K562 (cell line): ENCODE measurements at regions not wholly inside any gene's neighbourhood (a gene's known extent, or its start where the extent isn't known, plus 50 kb on each side); places are given as distances from the start of the nearest gene placed in this dataset.

Experiments used
- ATAC-seq: fragments of 200-7000 bp; cut with Tn5 transposase; 3 replicates; pipeline ENCODE4 v1.9.1; 2020; ENCODE audit warnings: moderate library complexity
- BruUV-seq: library from RNA; stranded (reverse); fragments of 400-500 nt; replicated peaks from 2 replicates; lab custom pipeline; 2021; lab: Mats Ljungman, UMichigan
- CTCF ChIA-PET: fragments of 300-600 bp; formaldehyde crosslinking; extraction: SDS; loops from one replicate; lab custom pipeline; 2021; ENCODE audit warnings: low intra/inter-chr PET ratio; lab: Yijun Ruan, JAX
- POLR2A ChIA-PET: fragments of 300-600, 350-650 bp; sonication (Branson Sonifier 250); formaldehyde crosslinking; extraction: SDS; loops from one replicate; lab custom pipeline; 2021; ENCODE audit warnings: antibody characterized with exemption, inconsistent platforms; lab: Yijun Ruan, JAX
- DNase-seq, 4 experiments: peaks; one replicate each; pipeline versions ENCODE4 v3.0.0 to v3.0.0-alpha.2; 2011 to 2018; ENCODE audit warnings: low spot score in 3 of 4, mixed read lengths in 3 of 4; ENCODE audit errors: extremely low read depth in 1 of 4
- FAIRE-seq: peaks from 2 replicates; lab custom pipeline; 2011; peaks lifted over from hg19 to GRCh38; lab: Jason Lieb, UNC
- H2AFZ ChIP-seq: 2 replicates; pipeline ENCODE4 v1.6.0; 2011; ENCODE audit warnings: low read depth, low read length, control low read depth, inconsistent platforms
- H3K27ac ChIP-seq: fragments of 200-600 bp; 3 replicates; pipeline ENCODE4 v1.8.0; 2011; ENCODE audit warnings: low read depth, mild to moderate bottlenecking, control low read depth, inconsistent platforms, low read length, moderate library complexity, mixed read lengths; ENCODE audit errors: extremely low read depth
- H3K27me3 ChIP-seq, 2 experiments: fragments of 300-600 bp in 1 of 2; 2 replicates in 1 of 2; 3 replicates in 1 of 2; pipeline versions ENCODE4 v1.6.0 to v1.8.0; 2011; ENCODE audit warnings: inconsistent platforms in 2 of 2, low read length in 2 of 2, mild to moderate bottlenecking in 1 of 2, mixed read lengths in 1 of 2, moderate library complexity in 1 of 2; ENCODE audit not compliant: control insufficient read depth in 2 of 2, insufficient read depth in 2 of 2
- H3K36me3 ChIP-seq: fragments of 300-600 bp; 3 replicates; pipeline ENCODE4 v1.8.0; 2011; ENCODE audit warnings: mild to moderate bottlenecking, low read length, inconsistent platforms; ENCODE audit not compliant: control insufficient read depth, insufficient read depth
- H3K4me1 ChIP-seq, 2 experiments: fragments of 200-600 bp in 1 of 2; replicated peaks in 1 of 2; 2 replicates in 1 of 2; 3 replicates in 1 of 2; pipeline versions ENCODE4 v1.5.1 to v1.8.0; 2011; ENCODE audit warnings: inconsistent platforms in 2 of 2, low read length in 2 of 2, mild to moderate bottlenecking in 1 of 2, mixed read lengths in 1 of 2, moderate library complexity in 1 of 2; ENCODE audit not compliant: control insufficient read depth in 2 of 2, insufficient read depth in 2 of 2
- H3K4me2 ChIP-seq: 2 replicates; pipeline ENCODE4 v1.6.1; 2011; ENCODE audit warnings: low read length, control low read depth, inconsistent platforms, mixed read lengths; ENCODE audit not compliant: insufficient read depth
- H3K4me3 ChIP-seq: fragments of 200-600 bp; sonication (generic), shearing (Covaris generic); 2 replicates; pipeline ENCODE4 v1.5.1; 2016; ENCODE audit warnings: control low read depth, inconsistent platforms
- H3K79me2 ChIP-seq: fragments of 200-600 bp; 3 replicates; pipeline ENCODE4 v1.8.0; 2011; ENCODE audit warnings: low read length, inconsistent platforms; ENCODE audit not compliant: control insufficient read depth, insufficient read depth
- H3K9ac ChIP-seq, 2 experiments: 2 replicates each; pipeline versions ENCODE4 v1.6.0 to v1.6.1; 2011; ENCODE audit warnings: low read depth in 2 of 2, low read length in 2 of 2, control low read depth in 1 of 2, inconsistent platforms in 1 of 2, mild to moderate bottlenecking in 1 of 2, mixed read lengths in 1 of 2; ENCODE audit not compliant: insufficient read depth in 1 of 2
- H3K9me1 ChIP-seq: one replicate; pipeline ENCODE4 v1.6.0; 2011; ENCODE audit warnings: inconsistent platforms, mild to moderate bottlenecking, low read length, moderate library complexity; ENCODE audit not compliant: control insufficient read depth, insufficient read depth
- H3K9me3 ChIP-seq: replicated peaks from 2 replicates; pipeline ENCODE4 v1.5.1; 2011; ENCODE audit warnings: low read depth, low read length, inconsistent platforms; ENCODE audit not compliant: control insufficient read depth, insufficient read depth
- H4K20me1 ChIP-seq: replicated peaks from 2 replicates; pipeline ENCODE4 v1.6.1; 2011; ENCODE audit warnings: low read length, inconsistent platforms, mixed read lengths; ENCODE audit not compliant: control insufficient read depth, insufficient read depth
- CREM ChIP-seq: IDR thresholded peaks from 2 replicates; pipeline ENCODE4 v1.6.1; 2014; ENCODE audit warnings: antibody characterized with exemption, low read depth
- RBM34 ChIP-seq: fragments of 200-400 bp; formaldehyde crosslinking; IDR thresholded peaks from 2 replicates; pipeline ENCODE4 v1.6.1; 2018; ENCODE audit warnings: low read length, borderline replicate concordance; ENCODE audit not compliant: insufficient read depth
- TCF7 ChIP-seq: sonication (generic); IDR thresholded peaks from 2 replicates; pipeline ENCODE4 v1.6.1; 2016; ENCODE audit warnings: antibody characterized with exemption, borderline replicate concordance
- ZNF133 ChIP-seq: fragments of 250-450 bp; sonication (Bioruptor Pico); IDR thresholded peaks from 2 replicates; pipeline ENCODE4 v1.4.0; 2020; ENCODE audit warnings: mild to moderate bottlenecking
- ZNF197 ChIP-seq: fragments of 200-800 bp; sonication (Bioruptor generic); IDR thresholded peaks from 2 replicates; pipeline ENCODE4 v1.6.1; 2016; ENCODE audit warnings: low read depth, missing genetic modification characterization, missing compliant biosample characterization
- ZNF707 ChIP-seq: fragments of 250-450 bp; sonication (Bioruptor Pico); conservative IDR thresholded peaks from 2 replicates; pipeline ENCODE4 v1.8.0; 2022; ENCODE audit warnings: inconsistent platforms, mild to moderate bottlenecking, moderate library complexity
- ZSCAN32 ChIP-seq: fragments of 450-650 bp; formaldehyde crosslinking; IDR thresholded peaks from 2 replicates; pipeline ENCODE4 v1.4.0; 2020; ENCODE audit warnings: mild to moderate bottlenecking, moderate library complexity
- WGBS: fragments of 100-300 bp; shearing (Covaris generic); methylation state at CpG from one replicate; pipeline ENCODE4 v1.1.6; 2016; ENCODE audit warnings: low coverage, mixed read lengths; ENCODE audit not compliant: insufficient coverage; ENCODE audit errors: missing lambda C conversion rate; 5-methylcytosine and 5-hydroxymethylcytosine counted together
- in situ Hi-C: fragments of 300-500 bp; cut with MboI; formaldehyde crosslinking; loops from 4 replicates; pipeline ENCODE4 v1.15.0; 2018; ENCODE audit warnings: inconsistent platforms, mixed read lengths
- intact Hi-C: fragments of 100-400 bp; cut with micrococcal nuclease; formaldehyde crosslinking; loops from 2 replicates; pipeline ENCODE4 v1.14.2; 2022
- TF ChIP-seq, protein P1 (sequence below): fragments of 250-450 bp; sonication (Bioruptor Pico); IDR thresholded peaks from 2 replicates; pipeline ENCODE4 v1.5.0; 2020; ENCODE audit warnings: mild to moderate bottlenecking, borderline replicate concordance
- TF ChIP-seq, protein P2 (sequence below), 2 experiments: fragments of 200-800 bp in 1 of 2; sonication (Bioruptor generic) in 1 of 2; sonication (generic) in 1 of 2; formaldehyde crosslinking in 1 of 2; IDR thresholded peaks in 1 of 2; conservative IDR thresholded peaks in 1 of 2; 2 replicates each; pipeline versions ENCODE4 v1.5.0 to v1.6.1; 2016 to 2020; ENCODE audit warnings: missing compliant biosample characterization in 1 of 2, missing genetic modification characterization in 1 of 2, missing genetic modification reagents in 1 of 2
- TF ChIP-seq, protein P3 (sequence below), 2 experiments: fragments of 450-650 bp in 1 of 2; sonication (generic) in 1 of 2; formaldehyde crosslinking in 1 of 2; IDR thresholded peaks; 2 replicates each; pipeline versions ENCODE4 v1.7.1 to v1.9.0; 2016 to 2022; ENCODE audit warnings: inconsistent platforms in 1 of 2, mild to moderate bottlenecking in 1 of 2, missing genetic modification reagents in 1 of 2

DNA sequence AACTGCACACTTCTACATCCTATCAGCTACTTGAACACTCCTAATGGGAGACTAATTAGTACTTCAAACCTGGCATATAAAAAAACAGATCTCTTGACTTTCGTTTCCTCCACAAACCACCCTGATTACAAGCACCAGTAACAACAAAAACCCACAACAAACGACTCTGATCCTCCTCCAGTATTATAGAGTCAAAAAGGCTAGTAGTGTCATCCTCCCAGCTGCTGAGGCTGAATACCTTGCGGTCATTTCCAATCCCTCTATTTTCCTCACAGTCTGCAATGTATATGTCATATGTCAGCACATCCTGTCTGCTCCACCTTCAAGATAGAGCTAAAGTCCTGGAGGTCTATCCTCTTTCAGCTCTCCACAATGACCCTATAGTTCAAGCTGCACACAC is 688.9 kb upstream of the RAG2 start:
- Histone ChIP-seq H4K20me1 (no peaks in the 10 kb centered on the region), H2AFZ (no peak overlapping the region), H3K27ac (no peak overlapping the region), H3K4me2 (no peak overlapping the region), H3K9me3 (no peaks in the 10 kb centered on the region; the same call in 1 of the 2 replicates), H3K27me3 (no peaks in the 10 kb centered on the region), H3K79me2 (no peaks in the 10 kb centered on the region), H3K9me1 (no peaks in the 10 kb centered on the region), H3K36me3 (no peaks in the 10 kb centered on the region), H3K4me3 (no peak overlapping the region), H3K4me1 (no peaks in the 10 kb centered on the region), H3K9ac (no peak overlapping the region)
- DNase-seq (no peak), FAIRE-seq (no peak), ATAC-seq (no peak)
- WGBS = 3% methylated on average over 3 of the region's 3 CpGs
- BruUV-seq = no TSS peak
- ChIA-PET CTCF (no interaction called here), POLR2A (no interaction called here)
- intact Hi-C loops = no loop called here
- in situ Hi-C loops = no loop called here
- no peak for TF ChIP-seq ZNF133 (CRISPR knock-in tag)
- TF ChIP-seq ZNF197 (CRISPR knock-in tag) = no peak
- TF ChIP-seq, protein P1, sequence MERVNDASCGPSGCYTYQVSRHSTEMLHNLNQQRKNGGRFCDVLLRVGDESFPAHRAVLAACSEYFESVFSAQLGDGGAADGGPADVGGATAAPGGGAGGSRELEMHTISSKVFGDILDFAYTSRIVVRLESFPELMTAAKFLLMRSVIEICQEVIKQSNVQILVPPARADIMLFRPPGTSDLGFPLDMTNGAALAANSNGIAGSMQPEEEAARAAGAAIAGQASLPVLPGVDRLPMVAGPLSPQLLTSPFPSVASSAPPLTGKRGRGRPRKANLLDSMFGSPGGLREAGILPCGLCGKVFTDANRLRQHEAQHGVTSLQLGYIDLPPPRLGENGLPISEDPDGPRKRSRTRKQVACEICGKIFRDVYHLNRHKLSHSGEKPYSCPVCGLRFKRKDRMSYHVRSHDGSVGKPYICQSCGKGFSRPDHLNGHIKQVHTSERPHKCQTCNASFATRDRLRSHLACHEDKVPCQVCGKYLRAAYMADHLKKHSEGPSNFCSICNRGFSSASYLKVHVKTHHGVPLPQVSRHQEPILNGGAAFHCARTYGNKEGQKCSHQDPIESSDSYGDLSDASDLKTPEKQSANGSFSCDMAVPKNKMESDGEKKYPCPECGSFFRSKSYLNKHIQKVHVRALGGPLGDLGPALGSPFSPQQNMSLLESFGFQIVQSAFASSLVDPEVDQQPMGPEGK = no peak
- TF ChIP-seq, protein P2, sequence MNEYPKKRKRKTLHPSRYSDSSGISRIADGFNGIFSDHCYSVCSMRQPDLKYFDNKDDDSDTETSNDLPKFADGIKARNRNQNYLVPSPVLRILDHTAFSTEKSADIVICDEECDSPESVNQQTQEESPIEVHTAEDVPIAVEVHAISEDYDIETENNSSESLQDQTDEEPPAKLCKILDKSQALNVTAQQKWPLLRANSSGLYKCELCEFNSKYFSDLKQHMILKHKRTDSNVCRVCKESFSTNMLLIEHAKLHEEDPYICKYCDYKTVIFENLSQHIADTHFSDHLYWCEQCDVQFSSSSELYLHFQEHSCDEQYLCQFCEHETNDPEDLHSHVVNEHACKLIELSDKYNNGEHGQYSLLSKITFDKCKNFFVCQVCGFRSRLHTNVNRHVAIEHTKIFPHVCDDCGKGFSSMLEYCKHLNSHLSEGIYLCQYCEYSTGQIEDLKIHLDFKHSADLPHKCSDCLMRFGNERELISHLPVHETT (CRISPR knock-in tag; conservative IDR thresholded peaks at IDR 0.05 in 1 of 2, IDR thresholded peaks at IDR 0.05 in 1 of 2) = no peak
- TF ChIP-seq TCF7 = no peak
- no peak for TF ChIP-seq ZSCAN32 (CRISPR knock-in tag)
- no peak for TF ChIP-seq RBM34
- no peak for TF ChIP-seq CREM
- no peak for TF ChIP-seq ZNF707 (CRISPR knock-in tag)
- TF ChIP-seq, protein P3, sequence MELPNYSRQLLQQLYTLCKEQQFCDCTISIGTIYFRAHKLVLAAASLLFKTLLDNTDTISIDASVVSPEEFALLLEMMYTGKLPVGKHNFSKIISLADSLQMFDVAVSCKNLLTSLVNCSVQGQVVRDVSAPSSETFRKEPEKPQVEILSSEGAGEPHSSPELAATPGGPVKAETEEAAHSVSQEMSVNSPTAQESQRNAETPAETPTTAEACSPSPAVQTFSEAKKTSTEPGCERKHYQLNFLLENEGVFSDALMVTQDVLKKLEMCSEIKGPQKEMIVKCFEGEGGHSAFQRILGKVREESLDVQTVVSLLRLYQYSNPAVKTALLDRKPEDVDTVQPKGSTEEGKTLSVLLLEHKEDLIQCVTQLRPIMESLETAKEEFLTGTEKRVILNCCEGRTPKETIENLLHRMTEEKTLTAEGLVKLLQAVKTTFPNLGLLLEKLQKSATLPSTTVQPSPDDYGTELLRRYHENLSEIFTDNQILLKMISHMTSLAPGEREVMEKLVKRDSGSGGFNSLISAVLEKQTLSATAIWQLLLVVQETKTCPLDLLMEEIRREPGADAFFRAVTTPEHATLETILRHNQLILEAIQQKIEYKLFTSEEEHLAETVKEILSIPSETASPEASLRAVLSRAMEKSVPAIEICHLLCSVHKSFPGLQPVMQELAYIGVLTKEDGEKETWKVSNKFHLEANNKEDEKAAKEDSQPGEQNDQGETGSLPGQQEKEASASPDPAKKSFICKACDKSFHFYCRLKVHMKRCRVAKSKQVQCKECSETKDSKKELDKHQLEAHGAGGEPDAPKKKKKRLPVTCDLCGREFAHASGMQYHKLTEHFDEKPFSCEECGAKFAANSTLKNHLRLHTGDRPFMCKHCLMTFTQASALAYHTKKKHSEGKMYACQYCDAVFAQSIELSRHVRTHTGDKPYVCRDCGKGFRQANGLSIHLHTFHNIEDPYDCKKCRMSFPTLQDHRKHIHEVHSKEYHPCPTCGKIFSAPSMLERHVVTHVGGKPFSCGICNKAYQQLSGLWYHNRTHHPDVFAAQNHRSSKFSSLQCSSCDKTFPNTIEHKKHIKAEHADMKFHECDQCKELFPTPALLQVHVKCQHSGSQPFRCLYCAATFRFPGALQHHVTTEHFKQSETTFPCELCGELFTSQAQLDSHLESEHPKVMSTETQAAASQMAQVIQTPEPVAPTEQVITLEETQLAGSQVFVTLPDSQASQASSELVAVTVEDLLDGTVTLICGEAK (IDR thresholded peaks at IDR 0.05) = no peak
- TF ChIP-seq, protein P3 (CRISPR knock-in tag; IDR thresholded peaks at IDR 0.05) = no peak
